A673 (cell line): ENCODE measurements at regions not wholly inside any gene's neighbourhood (a gene's known extent, or its start where the extent isn't known, plus 50 kb on each side); places are given as distances from the start of the nearest gene placed in this dataset.
A peak's percentile ranks its signal among the peaks of the same experiment; 100 is the strongest.

Experiments used
- BruUV-seq: library from RNA; stranded (reverse); fragments of 400-500 nt; replicated peaks from 2 replicates; lab custom pipeline; 2021; lab: Mats Ljungman, UMichigan
- CTCF ChIA-PET: fragments of 300-600 bp; sonication (Branson Sonifier 250); formaldehyde crosslinking; loops from one replicate; lab custom pipeline; 2022; ENCODE audit warnings: antibody characterized with exemption; lab: Charles Lee
- POLR2A ChIA-PET: fragments of 300-600 bp; sonication (Branson Sonifier 250); formaldehyde crosslinking; loops from one replicate; lab custom pipeline; 2022; ENCODE audit warnings: antibody characterized with exemption; ENCODE audit not compliant: low non-redundant PET; lab: Charles Lee
- DNase-seq: peaks from one replicate; pipeline ENCODE4 v3.0.0-alpha.2; 2015; ENCODE audit warnings: low spot score
- H3K27ac ChIP-seq: fragments of 200-600 bp; sonication (generic); 2 replicates; pipeline ENCODE4 v1.5.1; 2016; ENCODE audit warnings: mixed run types, low read depth, mild to moderate bottlenecking, mixed read lengths, antibody characterized with exemption, low read length; ENCODE audit not compliant: poor library complexity, severe bottlenecking
- H3K27me3 ChIP-seq: fragments of 200-600 bp; sonication (generic); replicated peaks from 2 replicates; pipeline ENCODE4 v1.6.1; 2017; ENCODE audit warnings: mixed run types, low read depth, mild to moderate bottlenecking, mixed read lengths, antibody characterized with exemption, low read length; ENCODE audit not compliant: insufficient read depth, poor library complexity
- H3K36me3 ChIP-seq: fragments of 200-600 bp; sonication (generic); 2 replicates; pipeline ENCODE4 v1.6.1; 2016; ENCODE audit warnings: mixed run types, mild to moderate bottlenecking, mixed read lengths, antibody characterized with exemption, low read length; ENCODE audit not compliant: insufficient read depth, poor library complexity, severe bottlenecking
- H3K4me1 ChIP-seq: fragments of 200-600 bp; sonication (generic); 2 replicates; pipeline ENCODE4 v1.6.1; 2017; ENCODE audit warnings: mixed run types, mild to moderate bottlenecking, mixed read lengths, antibody characterized with exemption, low read length; ENCODE audit not compliant: insufficient read depth, poor library complexity, severe bottlenecking
- H3K4me3 ChIP-seq: fragments of 200-600 bp; sonication (generic); 2 replicates; pipeline ENCODE4 v1.5.1; 2016; ENCODE audit warnings: low read depth, mixed run types, mild to moderate bottlenecking, mixed read lengths, low read length; ENCODE audit not compliant: poor library complexity, severe bottlenecking
- H3K9me3 ChIP-seq: fragments of 200-600 bp; sonication (generic); 2 replicates; pipeline ENCODE4 v1.6.1; 2016; ENCODE audit warnings: mixed run types, low read depth, mild to moderate bottlenecking, mixed read lengths, antibody characterized with exemption, low read length; ENCODE audit not compliant: poor library complexity, severe bottlenecking
- EZH2 ChIP-seq: fragments of 200-600 bp; sonication (generic); IDR thresholded peaks from 2 replicates; pipeline ENCODE4 v1.6.1; 2017; ENCODE audit warnings: borderline replicate concordance, low read depth, mild to moderate bottlenecking, mixed read lengths, antibody characterized with exemption, low read length; ENCODE audit not compliant: poor library complexity, severe bottlenecking
- intact Hi-C: fragments of 100-400 bp; cut with micrococcal nuclease; formaldehyde crosslinking; loops from one replicate; pipeline ENCODE4 v1.10.0; 2022; ENCODE audit not compliant: unreplicated experiment
- TF ChIP-seq, protein P1 (sequence below): fragments of 300-800, 200-600 bp; sonication (generic); conservative IDR thresholded peaks from 2 replicates; pipeline ENCODE4 v1.5.1; 2017; ENCODE audit warnings: low read depth, mild to moderate bottlenecking, antibody characterized with exemption, low read length, moderate library complexity, mixed read lengths

DNA sequence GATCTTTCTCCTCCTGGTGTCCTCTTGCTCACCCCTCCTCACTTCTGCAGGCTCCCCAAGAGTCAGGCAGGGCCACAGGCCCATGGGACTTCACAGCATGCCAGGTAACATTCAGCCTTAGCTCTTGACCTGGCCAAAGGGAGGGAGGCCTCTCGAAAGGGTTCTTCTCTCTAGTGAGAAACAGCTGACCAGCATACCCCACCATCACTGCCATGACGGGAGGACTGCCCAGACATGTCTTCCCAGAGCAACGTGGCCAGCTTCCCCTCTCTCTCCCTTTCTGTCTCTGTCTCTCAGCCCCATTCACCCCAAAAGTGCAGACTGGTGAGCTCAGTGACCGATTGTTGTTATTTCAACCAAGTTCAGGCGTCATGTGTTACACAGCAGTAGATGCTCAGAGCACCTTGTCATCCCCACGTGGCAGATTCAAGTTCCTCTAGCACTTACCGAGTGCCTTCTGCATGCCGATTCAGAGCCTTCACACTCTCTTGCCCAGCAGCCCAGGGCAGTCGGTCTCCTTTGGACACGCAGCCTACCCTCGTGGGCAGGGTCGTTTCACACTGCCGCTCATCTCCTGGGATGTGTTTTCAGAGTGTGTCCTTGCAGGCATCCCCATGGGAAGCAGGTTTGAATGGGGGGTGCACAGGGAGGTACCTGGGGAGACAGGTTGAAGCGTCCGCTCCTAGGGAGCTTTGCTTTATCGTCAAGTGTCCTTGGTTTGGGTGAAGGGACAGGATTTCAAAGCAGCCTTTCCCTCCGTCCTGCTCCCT, 259.9 kb downstream of the NDUFA10 start:
- POLR2A ChIA-PET, result no interaction called here
- Histone ChIP-seq H3K4me3 (no peak overlapping the region), H3K9me3 (no peaks in the 10 kb centered on the region), H3K36me3 (no peaks in the 10 kb centered on the region), H3K4me1 (no peaks in the 10 kb centered on the region), H3K27ac (no peak overlapping the region), H3K27me3 (no peaks in the 10 kb centered on the region)
- CTCF ChIA-PET, result no interaction called here
- no TSS peak for BruUV-seq
- intact Hi-C loops, result no loop called here
- TF ChIP-seq, protein P1, sequence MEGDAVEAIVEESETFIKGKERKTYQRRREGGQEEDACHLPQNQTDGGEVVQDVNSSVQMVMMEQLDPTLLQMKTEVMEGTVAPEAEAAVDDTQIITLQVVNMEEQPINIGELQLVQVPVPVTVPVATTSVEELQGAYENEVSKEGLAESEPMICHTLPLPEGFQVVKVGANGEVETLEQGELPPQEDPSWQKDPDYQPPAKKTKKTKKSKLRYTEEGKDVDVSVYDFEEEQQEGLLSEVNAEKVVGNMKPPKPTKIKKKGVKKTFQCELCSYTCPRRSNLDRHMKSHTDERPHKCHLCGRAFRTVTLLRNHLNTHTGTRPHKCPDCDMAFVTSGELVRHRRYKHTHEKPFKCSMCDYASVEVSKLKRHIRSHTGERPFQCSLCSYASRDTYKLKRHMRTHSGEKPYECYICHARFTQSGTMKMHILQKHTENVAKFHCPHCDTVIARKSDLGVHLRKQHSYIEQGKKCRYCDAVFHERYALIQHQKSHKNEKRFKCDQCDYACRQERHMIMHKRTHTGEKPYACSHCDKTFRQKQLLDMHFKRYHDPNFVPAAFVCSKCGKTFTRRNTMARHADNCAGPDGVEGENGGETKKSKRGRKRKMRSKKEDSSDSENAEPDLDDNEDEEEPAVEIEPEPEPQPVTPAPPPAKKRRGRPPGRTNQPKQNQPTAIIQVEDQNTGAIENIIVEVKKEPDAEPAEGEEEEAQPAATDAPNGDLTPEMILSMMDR, result no peak
- TF ChIP-seq EZH2, result no peak
- DNase-seq, result no peak

DNA sequence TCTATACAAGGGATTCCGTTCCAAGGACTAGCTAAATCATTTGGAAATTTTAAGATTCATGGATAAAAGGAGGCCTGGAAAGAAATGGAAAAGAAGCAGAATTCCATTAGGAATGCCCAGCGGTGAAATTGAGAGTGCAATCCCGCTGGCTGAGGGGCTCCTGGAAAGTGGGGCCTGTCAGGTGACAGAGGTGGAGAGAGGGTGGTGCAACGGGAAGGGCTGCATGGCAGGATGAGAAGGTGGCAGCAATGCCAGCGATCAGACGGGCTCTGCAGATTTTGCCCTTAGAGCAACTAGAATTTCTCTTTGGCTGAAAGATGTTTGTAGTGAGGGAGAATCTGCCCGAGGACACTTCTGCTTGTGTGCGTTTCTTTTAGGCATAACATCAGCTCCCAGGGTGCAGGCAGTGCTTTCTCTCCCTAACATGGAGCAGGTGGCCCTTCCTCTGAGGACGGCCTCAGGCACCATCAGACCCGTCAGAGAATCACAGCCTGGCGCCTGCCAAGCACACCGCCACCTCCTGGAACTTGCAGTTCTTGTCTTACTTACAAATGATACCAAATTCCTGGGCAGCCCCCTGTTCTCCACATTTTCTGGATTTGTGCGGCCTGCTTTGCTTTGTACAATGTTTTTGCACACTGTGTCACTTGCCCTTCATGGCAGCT, 261.6 kb downstream of the NDUFA10 start:
- TF ChIP-seq, protein P1, result 0 out of 2 replicates have a peak, but pooled peaks have one; percentile 28
- TF ChIP-seq EZH2, result no peak
- intact Hi-C loops, result no loop called here
- no peak overlapping the region for H3K4me3 ChIP-seq
- DNase-seq, result no peak
- H3K36me3 ChIP-seq, result no peaks in the 10 kb centered on the region
- H3K27ac ChIP-seq, result no peak overlapping the region
- ChIA-PET POLR2A (no interaction called here), CTCF (no interaction called here)
- H3K27me3 ChIP-seq, result no peaks in the 10 kb centered on the region
- H3K9me3 ChIP-seq, result no peaks in the 10 kb centered on the region
- no TSS peak for BruUV-seq
- no peaks in the 10 kb centered on the region for H3K4me1 ChIP-seq

DNA sequence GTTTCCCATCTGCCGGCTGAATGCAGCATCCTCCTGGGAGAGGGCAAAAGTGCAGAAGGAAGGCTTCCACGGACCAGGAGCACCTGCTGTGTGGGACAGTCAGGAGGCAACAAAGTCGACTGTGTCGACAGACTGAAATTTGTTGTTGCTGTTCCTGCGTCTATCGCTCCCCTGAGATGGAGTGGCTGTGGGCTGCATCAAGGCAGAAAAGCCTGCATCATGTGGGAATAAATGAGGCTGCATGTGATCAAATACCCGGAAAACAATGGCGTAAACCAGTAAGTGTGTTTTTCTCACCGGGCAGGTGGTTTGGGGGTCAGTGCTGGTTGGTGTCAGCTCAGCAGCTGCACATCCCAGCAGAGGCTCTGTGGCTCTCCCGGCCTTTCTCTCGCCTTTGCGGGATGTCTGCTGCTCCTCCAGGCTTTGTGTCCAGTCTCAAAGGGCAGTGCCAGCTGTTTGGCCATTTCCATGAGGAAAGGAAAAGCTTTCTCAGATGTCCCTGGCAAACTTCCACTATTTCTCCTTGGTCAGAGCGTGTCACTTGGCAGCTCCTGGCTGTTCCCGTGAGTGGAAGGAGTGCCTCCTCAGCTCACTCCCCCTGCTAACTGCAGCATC, 262.4 kb downstream of the NDUFA10 start:
- intact Hi-C loops, result no loop called here
- no peak for DNase-seq
- ChIA-PET CTCF (no interaction called here), POLR2A (no interaction called here)
- no peaks in the 10 kb centered on the region for H3K9me3 ChIP-seq
- no peaks in the 10 kb centered on the region for H3K36me3 ChIP-seq
- H3K27me3 ChIP-seq, result no peaks in the 10 kb centered on the region
- no peaks in the 10 kb centered on the region for H3K4me1 ChIP-seq
- TF ChIP-seq, protein P1, result no peak
- no peak for TF ChIP-seq EZH2
- no peak overlapping the region for H3K27ac ChIP-seq
- no TSS peak for BruUV-seq
- no peak overlapping the region for H3K4me3 ChIP-seq
